RWPE2 (cell line): ENCODE measurements at regions not wholly inside any gene's neighbourhood (a gene's known extent, or its start where the extent isn't known, plus 50 kb on each side); places are given as distances from the start of the nearest gene placed in this dataset.

ENCODE experiments used
- ATAC-seq: fragments of 200-7000 bp; cut with Tn5 transposase; 3 replicates; pipeline ENCODE4 v1.9.1; 2021; ENCODE audit warnings: low read depth
- DNase-seq: peaks from one replicate; pipeline ENCODE4 v3.0.0-alpha.2; 2020; ENCODE audit warnings: low spot score
- H3K27ac ChIP-seq: fragments of 450-650 bp; 2 replicates; pipeline ENCODE4 v1.5.1; 2017; ENCODE audit warnings: mild to moderate bottlenecking; ENCODE audit not compliant: poor library complexity, severe bottlenecking
- H3K27me3 ChIP-seq: fragments of 250-450 bp; sonication (Bioruptor Pico); 2 replicates; pipeline ENCODE4 v1.5.1; 2021; ENCODE audit warnings: mild to moderate bottlenecking, moderate library complexity; ENCODE audit not compliant: insufficient read depth, poor library complexity, severe bottlenecking
- H3K36me3 ChIP-seq: fragments of 250-450 bp; sonication (Bioruptor Pico); 2 replicates; pipeline ENCODE4 v1.5.1; 2020; ENCODE audit warnings: low read depth, mild to moderate bottlenecking, moderate library complexity
- H3K4me1 ChIP-seq: fragments of 250-450 bp; sonication (Bioruptor Pico); 2 replicates; pipeline ENCODE4 v1.5.1; 2021; ENCODE audit warnings: mild to moderate bottlenecking, moderate library complexity; ENCODE audit not compliant: insufficient read depth, poor library complexity, severe bottlenecking
- H3K4me3 ChIP-seq: fragments of 250-450 bp; sonication (Bioruptor Pico); 2 replicates; pipeline ENCODE4 v1.5.1; 2021; ENCODE audit warnings: mild to moderate bottlenecking, moderate library complexity; ENCODE audit not compliant: severe bottlenecking
- H3K9me3 ChIP-seq: fragments of 250-450 bp; sonication (Bioruptor Pico); 2 replicates; pipeline ENCODE4 v1.5.1; 2021; ENCODE audit warnings: mild to moderate bottlenecking, moderate library complexity; ENCODE audit not compliant: severe bottlenecking
- CTCF ChIP-seq: fragments of 450-650 bp; IDR thresholded peaks from one replicate; pipeline ENCODE4 v1.5.1; 2017; ENCODE audit warnings: mild to moderate bottlenecking, moderate library complexity; ENCODE audit not compliant: poor library complexity, severe bottlenecking

- H3K4me3 ChIP-seq: no peak overlapping the region
- H3K27ac ChIP-seq: no peak overlapping the region
- no peaks in the 10 kb centered on the region for H3K4me1 ChIP-seq
- no peak for TF ChIP-seq CTCF
- ATAC-seq (no peak), DNase-seq (no peak)
- H3K9me3 ChIP-seq: no peaks in the 10 kb centered on the region
- no peaks in the 10 kb centered on the region for H3K36me3 ChIP-seq
- H3K27me3 ChIP-seq: peaks cover 56% of the 10 kb centered on the region
Measured at GRCh38 chr5:2629045-2629444, 122.4 kb downstream of the IRX2 start.

- no peak for TF ChIP-seq CTCF
- Histone ChIP-seq H3K27ac (no peak overlapping the region), H3K9me3 (no peaks in the 10 kb centered on the region), H3K27me3 (peaks cover 52% of the 10 kb centered on the region), H3K4me3 (no peak overlapping the region), H3K36me3 (no peaks in the 10 kb centered on the region), H3K4me1 (no peaks in the 10 kb centered on the region)
- DNase-seq: no peak
- ATAC-seq: no peak
Measured at GRCh38 chr5:2627867-2628266, 123.6 kb downstream of the IRX2 start.

GRCh38 chr5:2626572-2626971 is 124.9 kb downstream of the IRX2 start:
- Histone ChIP-seq H3K36me3 (no peaks in the 10 kb centered on the region), H3K9me3 (no peaks in the 10 kb centered on the region), H3K27ac (no peak overlapping the region), H3K4me3 (no peak overlapping the region), H3K27me3 (peaks cover 46% of the 10 kb centered on the region), H3K4me1 (no peaks in the 10 kb centered on the region)
- DNase-seq (no peak), ATAC-seq (no peak)
- TF ChIP-seq CTCF: no peak

- TF ChIP-seq CTCF: no peak
- Histone ChIP-seq H3K36me3 (no peaks in the 10 kb centered on the region), H3K9me3 (no peaks in the 10 kb centered on the region)
Measured at GRCh38 chr5:2622866-2623265, 128.6 kb downstream of the IRX2 start.

GRCh38 chr5:2621631-2622030 is 129.8 kb downstream of the IRX2 start:
- Histone ChIP-seq H3K4me1 (no peaks in the 10 kb centered on the region), H3K36me3 (no peaks in the 10 kb centered on the region), H3K27ac (no peak overlapping the region), H3K27me3 (peaks cover 59% of the 10 kb centered on the region), H3K4me3 (no peak overlapping the region), H3K9me3 (no peaks in the 10 kb centered on the region)
- no peak for TF ChIP-seq CTCF
- DNase-seq: peak; percentile 42
- no peak for ATAC-seq

More at GRCh38 chr5:2622866-2623265, 128.6 kb downstream of the IRX2 start:
- H3K4me1 ChIP-seq: no peaks in the 10 kb centered on the region
- H3K27me3 ChIP-seq: peaks cover 49% of the 10 kb centered on the region
- DNase-seq (no peak), ATAC-seq (no peak)
- H3K4me3 ChIP-seq: no peak overlapping the region
- no peak overlapping the region for H3K27ac ChIP-seq
